Eye (tissue), 1 donor: ENCODE measurements at regions not wholly inside any gene's neighbourhood (a gene's known extent, or its start where the extent isn't known, plus 50 kb on each side); places are given as distances from the start of the nearest gene placed in this dataset.

ENCODE experiments used
- DNase-seq: peaks from one replicate; pipeline ENCODE4 v3.0.0-alpha.2; 2015

DNA sequence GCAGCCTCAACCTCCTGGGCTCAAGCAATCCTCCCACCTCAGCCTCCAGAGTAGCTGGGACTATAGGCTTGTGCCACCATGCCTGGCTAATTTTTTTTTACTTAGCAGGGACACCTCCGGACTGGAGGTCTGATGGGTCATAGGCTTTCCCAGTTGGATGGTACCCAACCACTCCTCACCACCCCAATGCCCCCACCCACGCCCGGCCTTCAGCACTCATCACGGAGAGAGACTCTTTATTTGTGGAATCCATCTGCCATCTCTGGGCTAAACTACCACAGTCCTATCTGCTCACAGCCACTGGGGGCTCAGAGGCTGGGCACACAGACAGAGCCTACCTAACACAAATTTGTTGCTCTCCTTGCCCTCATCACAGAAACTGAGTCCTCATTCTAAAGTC is 58.3 kb upstream of the STXBP1 start:
- DNase-seq: no peak

GRCh38 chr9:127554966-127555839 is 56.9 kb upstream of the STXBP1 start:
- no peak for DNase-seq

- DNase-seq: no peak
These were observed 55.9 kb upstream of the STXBP1 start for GRCh38 chr9:127555840-127556820.

- DNase-seq: no peak
These were observed 55.2 kb upstream of the STXBP1 start for GRCh38 chr9:127556871-127557270.

DNA sequence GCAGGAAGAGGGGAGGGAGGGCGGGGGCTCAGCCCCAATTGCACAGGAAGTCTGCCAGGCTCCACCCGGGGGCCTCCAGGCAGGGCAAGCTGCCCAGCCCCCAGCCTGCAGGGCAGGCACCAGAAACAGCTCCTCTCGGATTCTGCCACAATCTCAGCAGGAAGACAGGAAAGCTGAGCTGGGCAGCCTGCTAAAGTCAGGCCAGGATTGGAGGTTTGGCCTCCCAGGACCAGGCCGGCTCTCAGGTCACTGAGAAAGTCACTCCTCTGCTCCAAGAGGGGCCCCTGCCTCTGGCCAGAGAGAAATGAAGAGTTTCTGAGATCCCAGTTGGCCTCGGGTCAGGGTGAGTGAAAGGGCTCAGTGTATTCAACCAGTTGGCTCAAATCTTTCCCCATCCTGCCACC is 54.6 kb upstream of the STXBP1 start:
- no peak for DNase-seq

DNA sequence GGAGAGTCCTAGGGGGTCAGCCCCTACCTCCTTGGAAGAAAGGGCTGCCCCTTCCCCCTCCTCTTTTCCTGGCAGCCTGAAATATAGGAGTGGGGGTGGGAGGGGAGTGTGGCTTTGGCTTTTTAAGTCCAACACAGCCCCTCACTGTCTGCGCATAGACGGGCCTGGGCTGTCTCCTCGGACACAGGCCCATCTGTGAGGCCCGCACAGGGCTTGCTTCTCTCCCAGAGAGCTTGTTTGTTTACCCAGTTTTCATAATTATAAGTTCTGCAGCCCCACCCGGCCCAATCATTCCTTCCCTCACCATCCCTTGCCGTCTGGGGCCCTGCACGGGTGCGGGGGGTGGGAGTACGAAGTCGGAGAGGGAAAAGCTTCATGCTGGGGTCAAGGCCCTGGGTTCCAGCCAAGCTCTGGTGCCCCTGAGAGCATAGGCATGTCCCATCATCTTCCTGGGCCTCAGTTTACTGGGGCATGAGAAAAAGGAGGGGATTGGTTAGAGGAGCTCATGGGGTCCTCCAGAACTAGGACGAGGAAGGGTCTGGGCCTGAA is 54.0 kb upstream of the STXBP1 start:
- no peak for DNase-seq

- no peak for DNase-seq
These were observed 53.4 kb upstream of the STXBP1 start for GRCh38 chr9:127558581-127559246.

GRCh38 chr9:127559247-127559680 is 52.8 kb upstream of the STXBP1 start:
- DNase-seq: no peak

GRCh38 chr9:127561491-127562278 is 50.4 kb upstream of the STXBP1 start:
- DNase-seq: peak; percentile 56
